ENCODE measurements at regions not wholly inside any gene's neighbourhood (a gene's known extent, or its start where the extent isn't known, plus 50 kb on each side); places are given as distances from the start of the nearest gene placed in this dataset.
"Not testable (repeated sequence)": the region's sequence is repeated elsewhere in the genome, so short reads cannot be mapped to it uniquely, and the experiment has no call there.

DNA sequence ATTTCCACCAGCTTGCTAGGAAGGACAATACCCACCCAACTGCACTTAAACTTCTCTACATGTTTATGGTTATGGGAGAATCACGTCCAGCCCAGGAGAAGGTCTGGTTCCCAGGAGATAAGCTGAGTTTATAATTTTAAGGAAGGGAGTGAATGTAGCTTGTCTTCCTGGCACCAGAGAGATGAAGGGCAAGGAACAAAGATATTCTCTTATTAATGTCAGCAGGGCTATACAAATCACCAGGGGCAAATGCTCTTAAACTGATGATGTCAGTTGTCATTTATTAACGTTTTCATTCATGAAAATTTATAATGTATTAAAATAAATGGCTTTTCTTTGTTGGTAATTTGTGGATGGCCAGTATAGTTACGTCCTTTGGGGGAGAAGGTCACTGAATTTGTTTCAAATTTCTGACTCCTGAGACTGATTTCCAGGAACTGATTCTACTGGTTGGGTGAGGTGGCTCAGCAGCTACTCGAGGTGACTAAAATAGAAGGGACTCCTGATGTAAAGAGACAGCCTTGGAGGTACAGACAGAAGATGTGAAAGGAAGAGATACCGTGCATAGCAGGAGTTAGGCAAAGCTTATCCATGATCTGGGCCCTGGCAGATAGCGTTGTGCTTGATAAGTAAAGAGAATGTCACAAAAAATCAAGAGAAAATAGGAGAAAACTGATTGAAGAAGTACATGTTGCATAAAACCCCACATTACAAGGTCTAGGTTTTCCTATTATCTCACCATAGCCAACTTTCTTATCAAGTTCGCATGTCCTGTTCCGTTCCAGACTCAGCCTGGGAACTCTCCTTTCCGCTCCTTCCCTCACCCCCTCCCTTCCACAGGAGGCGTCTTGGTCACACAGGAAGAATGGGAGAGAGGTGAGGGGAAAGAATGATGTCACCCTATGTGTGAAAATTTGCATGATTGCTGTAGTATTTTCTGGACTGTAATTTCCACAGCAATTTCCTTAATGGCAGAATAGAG, 367.1 kb upstream of the FAR2 start:
- POLR2A ChIA-PET, result no interaction called here
- H3K27me3 Mint-ChIP-seq, result peaks cover 0 to 26% (median 7%) of the 10 kb centered on the region in 5 donors
- H3K4me3 Mint-ChIP-seq, result peak overlapping the region in 1 of 10 donors; percentile 61
- DNase-seq (no peak), ATAC-seq (no peak)
- H3K4me1 Mint-ChIP-seq, result no peaks in the 10 kb centered on the region
- H3K27ac Mint-ChIP-seq, result no peak overlapping the region
- no peaks in the 10 kb centered on the region for H3K36me3 Mint-ChIP-seq
- H3K9me3 Mint-ChIP-seq, result peaks cover 0 to 9% (median 0%) of the 10 kb centered on the region in 9 donors

- H3K9me3 Mint-ChIP-seq, result peaks cover 0 to 11% (median 0%) of the 10 kb centered on the region in 9 donors
- ATAC-seq, result no peak
- no peak for DNase-seq
- no peak overlapping the region for H3K4me3 Mint-ChIP-seq
- H3K36me3 Mint-ChIP-seq, result no peaks in the 10 kb centered on the region
- no peak overlapping the region for H3K27ac Mint-ChIP-seq
- H3K4me1 Mint-ChIP-seq, result no peaks in the 10 kb centered on the region
- H3K27me3 Mint-ChIP-seq, result peaks cover 0 to 28% (median 7%) of the 10 kb centered on the region in 5 donors
- POLR2A ChIA-PET, result no interaction called here
Observed at GRCh38 chr12:28782812-28783211, 366.3 kb upstream of the FAR2 start.

DNA sequence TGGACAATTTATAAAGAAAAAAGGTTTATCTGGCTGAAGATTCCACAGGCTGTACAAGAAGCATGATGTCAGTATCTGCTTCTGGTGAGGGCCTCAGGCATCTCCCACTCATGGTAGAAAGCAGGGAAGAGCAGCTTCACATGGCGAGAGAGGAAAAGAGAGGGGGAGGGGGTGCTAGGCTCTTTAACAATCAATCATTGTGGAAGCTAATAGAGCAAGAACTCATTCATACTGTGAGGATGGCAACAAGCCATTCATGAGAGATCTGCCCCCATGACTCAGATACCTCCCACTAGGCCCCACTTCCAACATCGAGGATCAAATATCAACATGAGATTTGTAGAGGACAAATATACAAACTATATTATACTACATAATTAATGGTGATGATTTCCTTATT, 361.9 kb upstream of the FAR2 start:
- Mint-ChIP-seq H3K4me1 (no peaks in the 10 kb centered on the region), H3K27ac (no peak overlapping the region), H3K27me3 (peaks cover 0 to 22% (median 2%) of the 10 kb centered on the region in 5 donors), H3K36me3 (no peaks in the 10 kb centered on the region), H3K4me3 (no peak overlapping the region), H3K9me3 (peaks cover 0 to 11% (median 0%) of the 10 kb centered on the region in 9 donors)
- DNase-seq, result no peak
- POLR2A ChIA-PET, result no interaction called here
- ATAC-seq, result no peak

DNA sequence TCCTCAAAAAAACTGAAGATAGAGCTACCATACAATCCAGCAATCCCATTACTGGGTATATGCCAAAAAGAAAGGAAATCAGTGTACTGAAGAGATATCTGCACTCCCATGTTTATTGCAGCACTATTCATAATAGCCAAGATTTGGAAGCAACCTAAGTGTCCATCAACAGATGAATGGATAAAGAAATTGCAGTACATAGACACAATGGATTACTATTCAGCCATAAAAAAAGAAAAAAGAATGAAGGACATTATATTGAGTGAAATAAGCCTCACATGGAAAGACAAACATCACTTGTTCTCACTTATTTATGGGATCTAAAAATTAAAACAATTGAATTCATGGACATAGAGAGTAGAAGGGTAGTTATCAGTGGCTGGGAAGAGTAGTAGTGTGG, 360.8 kb upstream of the FAR2 start:
- H3K9me3 Mint-ChIP-seq, result peaks cover 0 to 15% (median 0%) of the 10 kb centered on the region in 9 donors
- H3K27ac Mint-ChIP-seq, DNase-seq, H3K36me3 Mint-ChIP-seq, POLR2A ChIA-PET, ATAC-seq, H3K4me1 Mint-ChIP-seq, H3K4me3 Mint-ChIP-seq: not testable (repeated sequence)
- peaks cover 0 to 19% (median 2%) of the 10 kb centered on the region in 5 donors for H3K27me3 Mint-ChIP-seq

DNA sequence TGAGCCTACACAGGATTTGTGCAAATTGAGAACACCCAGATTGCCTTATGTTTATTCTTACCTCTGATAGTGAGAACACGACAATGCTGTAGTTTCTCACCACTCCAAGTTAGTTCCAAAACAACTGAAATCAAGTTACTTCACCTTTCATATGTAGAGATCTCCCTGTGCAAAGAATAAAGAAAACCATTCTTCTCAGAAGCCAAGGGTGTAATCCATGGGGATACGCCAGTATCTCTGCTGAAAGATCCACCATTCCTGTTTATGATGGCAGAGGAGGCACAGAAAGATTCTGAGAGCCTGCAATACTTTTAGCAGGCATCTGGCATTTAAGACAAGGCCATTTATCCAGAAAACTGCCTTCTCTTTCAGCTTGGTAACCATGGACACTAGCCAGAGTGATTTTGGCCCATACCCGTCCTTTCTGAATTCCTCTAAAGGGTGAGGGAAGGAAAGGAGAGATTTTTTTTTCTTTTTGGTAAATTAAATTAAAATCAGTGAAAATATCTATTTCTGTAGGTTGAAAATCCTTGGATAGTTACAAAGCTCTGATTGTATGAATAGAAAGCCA, 355.4 kb upstream of the FAR2 start:
- DNase-seq, result no peak
- H3K9me3 Mint-ChIP-seq, result peaks cover 0 to 9% (median 0%) of the 10 kb centered on the region in 9 donors
- H3K36me3 Mint-ChIP-seq, result no peaks in the 10 kb centered on the region
- H3K27me3 Mint-ChIP-seq, result peaks cover 0 to 14% (median 5%) of the 10 kb centered on the region in 5 donors
- no peak for ATAC-seq
- H3K4me1 Mint-ChIP-seq, result no peaks in the 10 kb centered on the region
- no peak overlapping the region for H3K27ac Mint-ChIP-seq
- H3K4me3 Mint-ChIP-seq, result no peak overlapping the region
- POLR2A ChIA-PET, result no interaction called here

GRCh38 chr12:28794211-28794610, 354.9 kb upstream of the FAR2 start:
- no peaks in the 10 kb centered on the region for H3K4me1 Mint-ChIP-seq
- no peak overlapping the region for H3K27ac Mint-ChIP-seq
- POLR2A ChIA-PET, result no interaction called here
- DNase-seq, result no peak
- no peak for ATAC-seq
- peaks cover 0 to 9% (median 0%) of the 10 kb centered on the region in 9 donors for H3K9me3 Mint-ChIP-seq
- H3K4me3 Mint-ChIP-seq, result no peak overlapping the region
- H3K27me3 Mint-ChIP-seq, result peaks cover 0 to 14% (median 5%) of the 10 kb centered on the region in 5 donors
- no peaks in the 10 kb centered on the region for H3K36me3 Mint-ChIP-seq

DNA sequence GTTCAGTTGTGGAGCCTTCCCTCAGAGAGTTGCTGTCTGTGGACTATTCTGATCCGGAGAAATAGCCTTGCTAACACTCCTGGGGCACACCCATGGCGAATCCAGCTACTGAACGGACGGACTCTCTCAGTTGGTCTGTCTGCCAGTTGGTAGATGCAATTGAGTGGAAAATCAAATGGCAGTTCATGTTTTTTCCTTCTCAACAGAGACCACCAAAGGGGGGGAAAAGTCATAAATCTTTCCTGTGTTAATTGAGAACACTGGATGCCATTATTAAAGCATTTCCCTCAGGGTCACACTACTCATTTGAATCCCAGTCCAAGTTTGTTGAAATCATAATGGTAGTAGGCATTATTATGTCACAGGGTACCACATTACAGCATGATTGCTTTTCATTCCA, 354.3 kb upstream of the FAR2 start:
- Mint-ChIP-seq H3K36me3 (no peaks in the 10 kb centered on the region), H3K4me1 (peaks cover 0 to 1% (median 0%) of the 10 kb centered on the region in 4 donors), H3K27ac (no peak overlapping the region), H3K9me3 (peaks cover 0 to 9% (median 0%) of the 10 kb centered on the region in 9 donors), H3K27me3 (peaks cover 0 to 14% (median 5%) of the 10 kb centered on the region in 5 donors), H3K4me3 (no peak overlapping the region)
- POLR2A ChIA-PET, result no interaction called here
- DNase-seq (no peak), ATAC-seq (no peak)

DNA sequence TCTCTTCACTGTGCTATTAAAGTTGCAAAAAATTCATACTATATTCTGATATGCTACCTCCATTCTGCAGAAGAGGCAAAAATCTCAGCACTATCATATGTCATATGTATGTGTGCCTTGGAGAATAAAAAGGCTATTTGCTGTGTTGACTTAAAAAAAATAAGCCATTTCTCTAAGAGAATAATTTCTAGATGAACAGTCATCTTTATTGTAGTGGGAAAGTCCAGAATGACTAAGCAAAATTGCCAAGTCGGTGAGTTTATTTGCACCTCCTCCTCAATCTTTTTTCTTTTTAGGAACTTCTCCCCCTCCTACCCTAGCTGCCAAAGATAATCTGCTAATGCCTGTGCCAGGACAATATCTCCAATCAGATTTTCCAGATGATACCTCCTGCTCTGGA, 353.8 kb upstream of the FAR2 start:
- Mint-ChIP-seq H3K4me3 (no peak overlapping the region), H3K9me3 (peaks cover 0 to 9% (median 0%) of the 10 kb centered on the region in 9 donors), H3K27me3 (peaks cover 0 to 14% (median 5%) of the 10 kb centered on the region in 5 donors), H3K27ac (no peak overlapping the region), H3K36me3 (no peaks in the 10 kb centered on the region), H3K4me1 (peaks cover 0 to 2% (median 0%) of the 10 kb centered on the region in 4 donors)
- DNase-seq (no peak), ATAC-seq (no peak)
- POLR2A ChIA-PET, result no interaction called here

GRCh38 chr12:28799348-28799747, 349.7 kb upstream of the FAR2 start:
- DNase-seq (no peak), ATAC-seq (no peak)
- POLR2A ChIA-PET, result no interaction called here
- Mint-ChIP-seq H3K27ac (no peak overlapping the region), H3K36me3 (no peaks in the 10 kb centered on the region), H3K4me1 (peaks cover 0 to 2% (median 0%) of the 10 kb centered on the region in 4 donors), H3K4me3 (no peak overlapping the region), H3K27me3 (peaks cover 0 to 14% (median 2%) of the 10 kb centered on the region in 5 donors), H3K9me3 (peaks cover 0 to 5% (median 0%) of the 10 kb centered on the region in 9 donors)

GRCh38 chr12:28800129-28800528, 348.9 kb upstream of the FAR2 start:
- DNase-seq (no peak), ATAC-seq (no peak)
- H3K9me3 Mint-ChIP-seq, result peaks cover 0 to 5% (median 0%) of the 10 kb centered on the region in 9 donors
- H3K36me3 Mint-ChIP-seq, result no peaks in the 10 kb centered on the region
- H3K4me1 Mint-ChIP-seq, result peaks cover 0 to 2% (median 0%) of the 10 kb centered on the region in 4 donors
- H3K4me3 Mint-ChIP-seq, result no peak overlapping the region
- POLR2A ChIA-PET, result no interaction called here
- peaks cover 0 to 14% (median 2%) of the 10 kb centered on the region in 5 donors for H3K27me3 Mint-ChIP-seq
- H3K27ac Mint-ChIP-seq, result peak overlapping the region in 1 of 10 donors; percentile 59

GRCh38 chr12:28802706-28803438, 346.2 kb upstream of the FAR2 start:
- Mint-ChIP-seq H3K27ac (no peak overlapping the region), H3K27me3 (no peaks in the 10 kb centered on the region), H3K36me3 (no peaks in the 10 kb centered on the region), H3K4me1 (peaks cover 0 to 2% (median 0%) of the 10 kb centered on the region in 4 donors), H3K4me3 (no peak overlapping the region), H3K9me3 (no peaks in the 10 kb centered on the region)
- DNase-seq (no peak), ATAC-seq (no peak)
- POLR2A ChIA-PET, result no interaction called here

DNA sequence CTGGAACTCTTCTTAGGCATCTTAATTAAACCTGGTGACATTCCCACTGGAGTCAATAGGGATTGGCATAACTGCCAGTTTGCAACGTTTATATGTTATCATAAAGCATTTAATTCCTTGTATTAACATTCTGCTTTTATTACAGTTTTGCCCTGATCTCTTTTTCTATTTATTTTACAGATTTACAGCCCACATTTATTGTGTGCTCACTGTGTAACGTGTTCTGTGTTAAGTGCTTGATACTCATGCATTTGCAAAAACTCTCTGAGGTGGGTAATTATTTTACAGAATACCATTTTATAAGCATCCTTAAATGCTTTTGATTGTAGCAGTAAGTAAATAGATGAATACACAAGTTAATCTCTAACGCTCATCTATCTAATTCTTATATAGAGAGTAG, 341.5 kb upstream of the FAR2 start:
- ATAC-seq (no peak), DNase-seq (no peak)
- no peak overlapping the region for H3K27ac Mint-ChIP-seq
- H3K36me3 Mint-ChIP-seq, result no peaks in the 10 kb centered on the region
- POLR2A ChIA-PET, result no interaction called here
- no peaks in the 10 kb centered on the region for H3K4me1 Mint-ChIP-seq
- peaks cover 0 to 2% (median 0%) of the 10 kb centered on the region in 9 donors for H3K9me3 Mint-ChIP-seq
- H3K27me3 Mint-ChIP-seq, result peaks cover 1 to 9% (median 4%) of the 10 kb centered on the region in 5 donors
- H3K4me3 Mint-ChIP-seq, result no peak overlapping the region

GRCh38 chr12:28811457-28811856, 337.6 kb upstream of the FAR2 start:
- POLR2A ChIA-PET, result no interaction called here
- no peak for DNase-seq
- Mint-ChIP-seq H3K4me3 (no peak overlapping the region), H3K4me1 (no peaks in the 10 kb centered on the region), H3K27me3 (peaks cover 4 to 9% (median 4%) of the 10 kb centered on the region in 5 donors), H3K9me3 (peaks cover 0 to 2% (median 0%) of the 10 kb centered on the region in 9 donors), H3K36me3 (no peaks in the 10 kb centered on the region), H3K27ac (no peak overlapping the region)
- no peak for ATAC-seq
